HG03442 (cell line): ENCODE measurements at regions not wholly inside any gene's neighbourhood (a gene's known extent, or its start where the extent isn't known, plus 50 kb on each side); places are given as distances from the start of the nearest gene placed in this dataset.
"Not testable (repeated sequence)": the region's sequence is repeated elsewhere in the genome, so short reads cannot be mapped to it uniquely, and the experiment has no call there.

Experiments
- ATAC-seq: cut with Tn5 transposase; IDR thresholded peaks from one replicate; pipeline ENCODE4 v1.9.1; 2021; ENCODE audit warnings: mild to moderate bottlenecking, moderate library complexity; ENCODE audit not compliant: unreplicated experiment

GRCh38 chr18:44280479-44280878 is 400.2 kb upstream of the SETBP1 start:
- ATAC-seq, result no peak

GRCh38 chr18:44286049-44286448 is 394.6 kb upstream of the SETBP1 start:
- no peak for ATAC-seq

GRCh38 chr18:44290366-44290977 is 390.2 kb upstream of the SETBP1 start:
- ATAC-seq, result no peak

- ATAC-seq, result no peak
Observed at GRCh38 chr18:44298566-44298965, 382.1 kb upstream of the SETBP1 start.

GRCh38 chr18:44309185-44309584 is 371.5 kb upstream of the SETBP1 start:
- no peak for ATAC-seq

GRCh38 chr18:44320619-44321460 is 359.8 kb upstream of the SETBP1 start:
- no peak for ATAC-seq

- ATAC-seq, result no peak
Observed at GRCh38 chr18:44321868-44322590, 358.7 kb upstream of the SETBP1 start.

GRCh38 chr18:44323125-44323524 is 357.6 kb upstream of the SETBP1 start:
- ATAC-seq, result no peak

- ATAC-seq, result no peak
Observed at GRCh38 chr18:44324361-44324760, 356.3 kb upstream of the SETBP1 start.

GRCh38 chr18:44325903-44326635 is 354.6 kb upstream of the SETBP1 start:
- no peak for ATAC-seq

- ATAC-seq, result no peak
Observed at GRCh38 chr18:44331656-44332570, 348.8 kb upstream of the SETBP1 start.

- no peak for ATAC-seq
Observed at GRCh38 chr18:44341759-44342158, 338.9 kb upstream of the SETBP1 start.

- no peak for ATAC-seq
Observed at GRCh38 chr18:44342162-44342561, 338.5 kb upstream of the SETBP1 start.

GRCh38 chr18:44342946-44343345 is 337.7 kb upstream of the SETBP1 start:
- no peak for ATAC-seq

GRCh38 chr18:44343570-44343969 is 337.1 kb upstream of the SETBP1 start:
- no peak for ATAC-seq

GRCh38 chr18:44356566-44357157 is 324.0 kb upstream of the SETBP1 start:
- ATAC-seq, result no peak

GRCh38 chr18:44358402-44358801 is 322.3 kb upstream of the SETBP1 start:
- ATAC-seq, result no peak

- not testable (repeated sequence) for ATAC-seq
Observed at GRCh38 chr18:44359741-44360140, 320.9 kb upstream of the SETBP1 start.

GRCh38 chr18:44362213-44362612 is 318.5 kb upstream of the SETBP1 start:
- ATAC-seq, result not testable (repeated sequence)

GRCh38 chr18:44370861-44371260 is 309.8 kb upstream of the SETBP1 start:
- no peak for ATAC-seq
